ENCODE measurements at regions not wholly inside any gene's neighbourhood (a gene's known extent, or its start where the extent isn't known, plus 50 kb on each side); places are given as distances from the start of the nearest gene placed in this dataset.

- TF ChIP-seq TAF1 (IDR thresholded peaks at IDR 0.05; ENCODE audit: borderline replicate concordance, low read depth, low read length), result no peak
- no peak for TF ChIP-seq POLR2AphosphoS5 (IDR thresholded peaks at IDR 0.05; ENCODE audit: low read depth, low read length)
Measured at GRCh38 chr5:101716941-101717340, 579.1 kb downstream of the SLCO4C1 start.
